HG02763 (cell line): ENCODE measurements at regions not wholly inside any gene's neighbourhood (a gene's known extent, or its start where the extent isn't known, plus 50 kb on each side); places are given as distances from the start of the nearest gene placed in this dataset.
"Not testable (repeated sequence)": the region's sequence is repeated elsewhere in the genome, so short reads cannot be mapped to it uniquely, and the experiment has no call there.

Experiments
- ATAC-seq: cut with Tn5 transposase; IDR thresholded peaks from one replicate; pipeline ENCODE4 v1.9.1; 2021; ENCODE audit warnings: mild to moderate bottlenecking, moderate library complexity; ENCODE audit not compliant: unreplicated experiment

DNA sequence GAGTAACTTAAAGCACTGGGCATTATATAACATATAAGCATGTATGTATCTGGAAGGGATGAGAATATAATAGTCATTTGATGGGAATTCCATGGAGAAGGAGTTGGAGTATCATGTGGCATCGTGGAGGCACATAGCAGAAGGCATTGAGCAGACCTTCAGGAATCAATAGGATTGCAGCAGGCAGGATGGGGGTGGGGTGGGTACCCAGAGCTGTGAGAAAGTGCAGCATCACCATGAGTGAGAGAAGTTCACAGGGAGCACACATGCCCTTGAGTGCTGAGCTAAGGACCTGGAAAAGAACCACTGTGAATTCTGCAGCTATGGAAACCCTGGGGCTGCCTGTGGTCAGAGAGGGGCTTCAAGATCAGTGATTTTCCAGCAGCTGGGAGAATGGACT is 57.3 kb downstream of the MED10 start:
- ATAC-seq, result no peak

DNA sequence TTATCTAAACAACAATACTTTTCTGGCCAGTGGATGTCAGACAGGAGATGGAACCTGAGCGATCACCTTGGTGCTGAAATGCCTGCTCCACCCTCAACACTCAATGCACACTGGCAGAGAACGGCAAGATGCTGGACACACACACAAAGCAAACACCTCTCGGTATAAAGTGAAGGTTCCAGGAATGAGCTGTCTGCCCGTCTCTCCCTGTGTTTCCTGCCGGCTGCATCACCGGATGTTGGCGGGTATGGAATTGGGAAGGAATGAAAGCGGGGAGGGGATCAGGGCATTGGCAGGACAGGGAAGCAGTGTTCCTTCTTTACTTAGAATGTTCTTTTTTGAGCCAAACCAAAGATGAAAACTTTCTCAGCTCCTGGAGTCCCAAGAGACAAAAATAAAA is 59.2 kb downstream of the MED10 start:
- no peak for ATAC-seq

DNA sequence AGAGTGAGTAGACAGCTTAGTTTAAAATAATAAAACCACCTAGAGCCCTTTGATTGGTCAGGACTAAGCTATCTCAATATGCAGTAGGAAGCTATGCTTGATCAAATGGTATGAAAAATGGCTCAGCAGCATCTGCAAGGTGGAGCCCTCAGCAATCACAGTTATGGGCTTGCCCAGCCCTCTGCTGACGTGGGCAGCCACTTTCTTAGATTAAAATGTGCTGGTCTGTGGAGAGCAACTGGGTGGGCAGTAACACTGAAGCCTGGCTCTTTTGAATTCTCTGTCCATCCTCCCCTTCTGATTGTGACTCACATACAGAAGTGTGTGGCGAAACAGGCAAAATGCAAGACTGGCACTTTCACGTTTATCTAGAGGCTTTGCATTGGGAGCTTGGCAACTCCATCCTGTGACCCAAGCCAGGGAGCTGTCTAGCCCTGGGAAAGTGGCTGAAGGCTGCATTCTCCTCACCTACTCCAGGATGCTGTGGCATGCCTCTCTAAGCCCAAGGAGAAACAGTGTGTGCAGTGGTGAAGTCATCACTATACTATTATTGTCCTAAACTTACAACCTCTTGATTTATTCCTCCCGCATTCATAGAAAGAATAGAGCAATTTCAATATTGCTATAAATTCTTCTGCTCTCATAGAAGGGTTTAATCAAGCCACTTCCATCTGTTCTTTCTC is 61.1 kb downstream of the MED10 start:
- ATAC-seq, result no peak

DNA sequence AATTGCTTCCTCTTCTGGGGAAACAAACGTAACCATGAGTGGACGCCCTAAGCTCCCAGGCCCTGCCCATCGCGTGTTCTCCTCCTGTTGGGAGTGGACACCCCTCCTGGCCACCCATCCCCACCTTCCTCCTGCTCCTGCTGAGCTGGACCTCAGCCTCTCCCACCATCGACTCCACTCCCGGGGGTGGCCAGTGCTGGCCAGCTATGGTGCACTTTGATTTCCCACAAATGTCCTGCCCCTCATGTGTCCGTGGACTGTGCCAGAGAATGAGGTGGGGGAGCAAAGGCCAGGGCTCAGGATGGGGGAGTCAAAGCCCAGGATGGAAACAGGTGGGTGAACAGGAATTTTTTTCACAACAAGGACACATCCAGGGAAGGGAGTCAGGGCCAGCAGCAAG is 62.8 kb downstream of the MED10 start:
- no peak for ATAC-seq

GRCh38 chr5:6311568-6312501 is 66.5 kb downstream of the MED10 start:
- no peak for ATAC-seq

- ATAC-seq, result no peak
Measured at GRCh38 chr5:6309949-6310348, 68.4 kb downstream of the MED10 start.

GRCh38 chr5:6308683-6309082 is 69.7 kb downstream of the MED10 start:
- no peak for ATAC-seq

DNA sequence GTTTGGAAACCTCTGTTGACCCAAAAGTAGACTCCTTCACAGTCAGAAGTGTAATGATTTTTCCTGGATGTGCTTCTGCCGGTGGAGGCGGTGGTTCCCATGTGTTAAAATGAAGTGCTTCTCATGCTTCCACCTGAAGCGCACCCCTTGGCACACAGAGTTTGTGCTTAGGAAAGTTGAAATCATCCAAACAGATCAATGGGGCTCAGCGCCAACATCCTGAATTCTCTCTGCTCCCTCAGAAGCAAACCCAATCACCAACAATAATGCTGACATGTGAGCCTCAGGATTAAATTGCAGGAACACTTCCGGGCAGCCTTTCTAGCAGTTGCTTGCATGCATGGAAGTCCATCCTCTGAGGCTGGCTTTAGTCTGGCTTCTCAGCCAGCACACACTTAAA is 71.0 kb downstream of the MED10 start:
- ATAC-seq, result no peak

GRCh38 chr5:6305853-6306252 is 72.5 kb downstream of the MED10 start:
- no peak for ATAC-seq

GRCh38 chr5:6302684-6303083 is 75.7 kb downstream of the MED10 start:
- ATAC-seq, result no peak

- ATAC-seq, result no peak
Measured at GRCh38 chr5:6302075-6302474, 76.3 kb downstream of the MED10 start.

GRCh38 chr5:6296524-6296923 is 81.8 kb downstream of the MED10 start:
- ATAC-seq, result no peak

- ATAC-seq, result no peak
Measured at GRCh38 chr5:6291961-6292360, 86.4 kb downstream of the MED10 start.

- ATAC-seq, result no peak
Measured at GRCh38 chr5:6289239-6289638, 89.1 kb downstream of the MED10 start.

GRCh38 chr5:6287176-6287575 is 91.2 kb downstream of the MED10 start:
- no peak for ATAC-seq

DNA sequence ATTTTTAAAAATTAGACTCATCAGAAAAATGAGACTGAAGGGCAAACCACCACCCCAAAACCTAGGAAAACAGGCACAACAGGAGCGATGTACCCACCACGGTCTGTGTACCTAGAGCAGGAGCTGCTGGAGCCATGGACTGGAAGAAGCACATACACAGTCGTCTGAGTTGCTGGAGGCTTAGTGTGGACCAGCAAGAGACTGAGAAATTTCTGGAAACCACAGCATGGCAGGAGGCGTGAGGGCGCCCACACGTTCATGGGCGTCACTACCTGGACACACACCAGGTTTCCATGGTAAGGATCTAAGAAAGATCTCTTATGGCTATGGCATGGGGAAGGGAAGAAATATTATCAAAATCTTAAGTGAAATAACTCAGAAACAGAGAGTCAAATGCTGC is 91.9 kb downstream of the MED10 start:
- no peak for ATAC-seq

DNA sequence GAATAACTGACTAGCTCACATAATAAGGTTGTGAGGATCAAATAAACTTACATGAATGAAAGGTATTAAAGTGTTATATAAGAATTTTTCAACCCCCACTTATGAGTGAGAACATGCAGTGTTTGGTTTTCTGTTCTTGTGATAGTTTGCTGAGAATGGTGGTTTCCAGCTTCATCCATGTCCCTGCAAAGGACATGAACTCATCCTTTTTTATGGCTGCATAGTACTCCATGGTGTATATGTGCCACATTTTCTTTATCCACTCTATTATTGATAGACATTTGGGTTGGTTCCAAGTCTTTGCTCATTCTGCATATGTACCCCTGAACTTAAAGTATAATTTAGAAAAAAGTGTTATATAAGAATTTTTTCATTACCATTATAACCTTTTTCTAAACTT is 93.9 kb downstream of the MED10 start:
- not testable (repeated sequence) for ATAC-seq

GRCh38 chr5:6282352-6282751 is 96.0 kb downstream of the MED10 start:
- ATAC-seq, result no peak

GRCh38 chr5:6281818-6282217 is 96.5 kb downstream of the MED10 start:
- no peak for ATAC-seq

DNA sequence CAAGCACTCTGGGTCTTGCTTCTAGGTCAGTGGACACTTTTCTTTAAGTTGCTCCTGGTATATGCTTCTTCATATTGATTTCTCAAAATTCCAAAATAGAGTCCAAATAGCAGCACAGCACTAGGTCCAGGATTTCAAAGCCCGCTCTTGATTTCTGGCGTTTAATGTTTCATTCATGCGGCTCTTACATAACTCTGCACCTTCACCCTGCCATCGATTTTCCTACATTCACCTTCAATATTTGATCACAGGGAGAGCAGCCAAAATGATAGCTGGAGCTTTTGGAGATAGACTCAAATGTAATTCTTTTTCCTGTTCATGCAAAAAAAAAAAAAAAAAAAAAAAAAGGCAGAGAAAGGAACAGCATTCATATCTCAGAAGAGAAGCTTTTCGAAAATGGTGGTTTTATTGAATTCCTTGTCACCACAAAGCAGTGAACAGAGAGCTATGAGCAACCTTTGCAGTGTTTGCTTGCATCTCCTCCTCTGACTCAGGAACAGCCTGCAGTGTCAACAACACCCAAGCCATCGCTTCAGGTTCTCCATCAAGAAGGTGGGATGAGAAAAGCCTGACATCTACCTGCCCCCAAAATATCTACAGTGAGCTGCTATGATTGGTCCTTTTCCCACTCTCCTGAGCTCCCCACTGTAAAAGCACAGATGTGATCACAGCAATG is 97.8 kb downstream of the MED10 start:
- no peak for ATAC-seq

DNA sequence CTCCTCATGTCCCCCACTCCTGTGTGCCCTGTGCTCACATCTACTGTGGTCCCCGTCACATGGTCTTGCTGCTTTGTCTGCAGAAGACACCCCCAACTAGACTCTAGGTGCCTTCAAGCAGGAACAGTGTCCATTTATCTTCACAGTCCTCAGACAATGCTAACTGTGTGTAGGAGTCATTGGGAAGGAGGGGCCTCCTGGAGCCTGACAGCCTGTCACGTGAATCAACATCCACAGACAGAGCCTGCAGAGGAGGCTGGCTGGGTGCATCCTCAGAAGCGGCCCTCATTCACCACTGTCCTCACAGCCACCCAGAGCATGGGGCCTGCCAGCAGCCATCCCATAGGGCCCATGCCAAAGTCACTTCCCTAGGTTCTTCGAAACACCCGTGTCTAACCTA is 98.7 kb downstream of the MED10 start:
- no peak for ATAC-seq
